ENCODE measurements at regions not wholly inside any gene's neighbourhood (a gene's known extent, or its start where the extent isn't known, plus 50 kb on each side); places are given as distances from the start of the nearest gene placed in this dataset.

DNA sequence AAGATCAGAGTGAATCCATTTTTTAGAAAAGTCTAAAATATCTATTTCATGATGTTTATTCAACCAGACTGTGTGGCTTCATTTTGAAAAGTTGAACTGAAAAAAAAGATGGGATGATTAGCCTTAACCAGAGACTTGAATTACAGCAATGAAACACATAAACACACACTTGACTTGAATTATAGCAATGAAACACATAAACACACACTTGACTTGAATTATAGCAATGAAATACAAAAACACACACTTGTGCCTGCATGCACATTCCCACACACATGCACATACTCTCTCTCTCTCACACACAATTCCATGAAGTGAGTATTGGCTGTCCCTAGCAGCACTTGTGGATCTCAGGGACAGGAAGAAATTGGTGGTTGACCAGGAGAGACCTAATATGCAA, 286.8 kb downstream of the USP46 start:
- TF ChIP-seq, protein P1, sequence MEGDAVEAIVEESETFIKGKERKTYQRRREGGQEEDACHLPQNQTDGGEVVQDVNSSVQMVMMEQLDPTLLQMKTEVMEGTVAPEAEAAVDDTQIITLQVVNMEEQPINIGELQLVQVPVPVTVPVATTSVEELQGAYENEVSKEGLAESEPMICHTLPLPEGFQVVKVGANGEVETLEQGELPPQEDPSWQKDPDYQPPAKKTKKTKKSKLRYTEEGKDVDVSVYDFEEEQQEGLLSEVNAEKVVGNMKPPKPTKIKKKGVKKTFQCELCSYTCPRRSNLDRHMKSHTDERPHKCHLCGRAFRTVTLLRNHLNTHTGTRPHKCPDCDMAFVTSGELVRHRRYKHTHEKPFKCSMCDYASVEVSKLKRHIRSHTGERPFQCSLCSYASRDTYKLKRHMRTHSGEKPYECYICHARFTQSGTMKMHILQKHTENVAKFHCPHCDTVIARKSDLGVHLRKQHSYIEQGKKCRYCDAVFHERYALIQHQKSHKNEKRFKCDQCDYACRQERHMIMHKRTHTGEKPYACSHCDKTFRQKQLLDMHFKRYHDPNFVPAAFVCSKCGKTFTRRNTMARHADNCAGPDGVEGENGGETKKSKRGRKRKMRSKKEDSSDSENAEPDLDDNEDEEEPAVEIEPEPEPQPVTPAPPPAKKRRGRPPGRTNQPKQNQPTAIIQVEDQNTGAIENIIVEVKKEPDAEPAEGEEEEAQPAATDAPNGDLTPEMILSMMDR (IDR thresholded peaks at IDR 0.05): no peak
- TF ChIP-seq, protein P2, sequence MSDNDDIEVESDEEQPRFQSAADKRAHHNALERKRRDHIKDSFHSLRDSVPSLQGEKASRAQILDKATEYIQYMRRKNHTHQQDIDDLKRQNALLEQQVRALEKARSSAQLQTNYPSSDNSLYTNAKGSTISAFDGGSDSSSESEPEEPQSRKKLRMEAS (CRISPR knock-in tag; IDR thresholded peaks at IDR 0.05): no peak
- TF ChIP-seq ZNF423 (CRISPR knock-in tag; IDR thresholded peaks at IDR 0.05): no peak
- TF ChIP-seq ZNF263 (CRISPR knock-in tag; IDR thresholded peaks at IDR 0.05; ENCODE audit: low read depth): no peak
- TF ChIP-seq NR2C2 (CRISPR knock-in tag; IDR thresholded peaks at IDR 0.05): no peak
- TF ChIP-seq IRF2 (CRISPR knock-in tag; IDR thresholded peaks at IDR 0.05; ENCODE audit: borderline replicate concordance, low read depth): no peak
- TF ChIP-seq, protein P3, sequence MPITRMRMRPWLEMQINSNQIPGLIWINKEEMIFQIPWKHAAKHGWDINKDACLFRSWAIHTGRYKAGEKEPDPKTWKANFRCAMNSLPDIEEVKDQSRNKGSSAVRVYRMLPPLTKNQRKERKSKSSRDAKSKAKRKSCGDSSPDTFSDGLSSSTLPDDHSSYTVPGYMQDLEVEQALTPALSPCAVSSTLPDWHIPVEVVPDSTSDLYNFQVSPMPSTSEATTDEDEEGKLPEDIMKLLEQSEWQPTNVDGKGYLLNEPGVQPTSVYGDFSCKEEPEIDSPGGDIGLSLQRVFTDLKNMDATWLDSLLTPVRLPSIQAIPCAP (CRISPR knock-in tag; IDR thresholded peaks at IDR 0.05): no peak
